Heart right ventricle (tissue), 16 donors: ENCODE measurements at regions not wholly inside any gene's neighbourhood (a gene's known extent, or its start where the extent isn't known, plus 50 kb on each side); places are given as distances from the start of the nearest gene placed in this dataset.

Experiments
- ATAC-seq, 8 donors: fragments of 200-7000 bp; cut with Tn5 transposase; one replicate each; pipeline ENCODE4 v1.9.1; 2020; ENCODE audit warnings: mild to moderate bottlenecking in 8 of 8, moderate library complexity in 8 of 8, moderate number of reproducible peaks in 1 of 8
- DNase-seq, 2 donors: peaks; one replicate each; pipeline ENCODE4 v3.0.0-alpha.2; 2020
- H3K27ac ChIP-seq, 10 donors: fragments of 200-600 bp; sonication (generic) in 2 of 10; one replicate each; pipeline versions ENCODE4 v1.5.0 to v1.8.0; 2020 to 2022; ENCODE audit warnings: mild to moderate bottlenecking in 3 of 10
- H3K27me3 ChIP-seq, 7 donors: fragments of 200-600 bp; one replicate each; pipeline ENCODE4 v1.8.0; 2021 to 2022; ENCODE audit warnings: mild to moderate bottlenecking in 2 of 7
- H3K36me3 ChIP-seq, 9 donors: fragments of 200-600 bp; sonication (generic) in 1 of 9; one replicate each; pipeline versions ENCODE4 v1.5.0 to v1.8.0; 2020 to 2022; ENCODE audit warnings: mild to moderate bottlenecking in 2 of 9
- H3K4me1 ChIP-seq, 9 donors: fragments of 200-600 bp; sonication (generic) in 1 of 9; one replicate each; pipeline versions ENCODE4 v1.5.0 to v1.8.0; 2020 to 2022; ENCODE audit warnings: mild to moderate bottlenecking in 4 of 9
- H3K4me3 ChIP-seq, 10 donors: fragments of 200-600 bp; sonication (generic) in 2 of 10; one replicate each; pipeline versions ENCODE4 v1.5.0 to v1.8.0; 2020 to 2022; ENCODE audit warnings: mild to moderate bottlenecking in 7 of 10, moderate library complexity in 2 of 10
- H3K9me3 ChIP-seq, 11 donors: fragments of 200-600 bp in 10 of 11; sonication (generic) in 2 of 11; one replicate each; pipeline versions ENCODE4 v1.5.0 to v1.8.0; 2013 to 2022; ENCODE audit warnings: mild to moderate bottlenecking in 2 of 11, control low read depth in 1 of 11, moderate library complexity in 1 of 11
- CTCF ChIP-seq, 9 donors: fragments of 200-600 bp; sonication (generic) in 2 of 9; IDR thresholded peaks; one replicate each; pipeline versions ENCODE4 v1.5.0 to v1.8.0; 2021 to 2022; ENCODE audit warnings: antibody characterized with exemption in 9 of 9, mild to moderate bottlenecking in 5 of 9, moderate library complexity in 1 of 9
- WGBS, 2 donors: extraction: QIAGEN DNeasy Blood & Tissue Kit; methylation state at CpG; one replicate each; pipeline ENCODE4 v1.1.7; 2013; ENCODE audit warnings: inconsistent platforms in 1 of 2; 5-methylcytosine and 5-hydroxymethylcytosine counted together
- intact Hi-C, 10 donors: fragments of 100-400 bp; cut with DNase I; formaldehyde crosslinking; loops; one replicate each; pipeline versions ENCODE4 v1.11.1 to v1.14.2; 2022
- donor health status: Arrhythmogenic right ventricular cardiomyopathy.
- donor health status: ischemic (EF 13 %, LVEDD 7.1; RV severe dilation, severe dysfunction).
- donor health status: healthy with polysubstance abuse.
- donor health status: DM: no; HTN: yes; CAD: no.
- donor health status: DM: no; HTN: no; CAD: no.
- donor health status: ischemic (EF 25% LVEDD 6.9; RV normal size, moderate dysfunction).
- donor health status: ischemic (EF 25% LVEDD 5.7; RV mildly dilated, moderate dysfunction).
- donor health status: healthy.
- donor health status: DM: yes; HTN: yes; CAD: no.
- donor health status: Ischemic cardiomyopathy.
- donor health status: ischemic (EF 35%, LVEDD 5.7; RV mildly dilated, moderate dysfunction).
- donor health status: nonischemic (EF 11% LVEDD 7.7; RV severe dilation, severe dysfunction).
- donor health status: DM: yes; HTN: yes; CAD: no.
- donor health status: PGD.
- donor health status: ischemic (EF 29% LVEDD 5.4; RV normal size, mild dysfunction).
- donor health status: nonischemic (EF 23%, LVEDD 6.1; RV moderate dilation, normal function).

GRCh38 chr5:142482207-142482606 lies 157.4 kb upstream of the SPRY4 start:
- no peak for TF ChIP-seq CTCF (IDR thresholded peaks at IDR 0.05)
- ATAC-seq = no peak
- intact Hi-C loops = no loop called here

GRCh38 chr5:142481410-142481809 lies 156.6 kb upstream of the SPRY4 start:
- intact Hi-C loops = no loop called here
- WGBS, 2 donors = 72 to 87% methylated on average over 3 of the region's 3 CpGs
- H3K9me3 ChIP-seq = peaks cover 0 to 23% (median 0%) of the 10 kb centered on the region in 11 donors
- ATAC-seq (no peak), DNase-seq (no peak)
- H3K4me3 ChIP-seq = no peak overlapping the region
- no peaks in the 10 kb centered on the region for H3K4me1 ChIP-seq
- no peaks in the 10 kb centered on the region for H3K36me3 ChIP-seq
- no peak overlapping the region for H3K27ac ChIP-seq
- TF ChIP-seq CTCF (IDR thresholded peaks at IDR 0.05) = no peak
- H3K27me3 ChIP-seq = peaks cover 0 to 6% (median 4%) of the 10 kb centered on the region in 7 donors

More at GRCh38 chr5:142482207-142482606, 157.4 kb upstream of the SPRY4 start:
- Histone ChIP-seq H3K4me1 (no peaks in the 10 kb centered on the region), H3K27ac (no peak overlapping the region), H3K27me3 (peaks cover 0 to 6% (median 4%) of the 10 kb centered on the region in 7 donors), H3K9me3 (peaks cover 0 to 23% (median 0%) of the 10 kb centered on the region in 11 donors), H3K36me3 (no peaks in the 10 kb centered on the region), H3K4me3 (no peak overlapping the region)
- WGBS, 2 donors = 96 to 98% methylated on average over 2 of the region's 2 CpGs
- no peak for DNase-seq

- ATAC-seq = no peak
Observed at GRCh38 chr5:142479854-142480519, 155.2 kb upstream of the SPRY4 start.

GRCh38 chr5:142479150-142479549 lies 154.3 kb upstream of the SPRY4 start:
- no peak for DNase-seq
- TF ChIP-seq CTCF (IDR thresholded peaks at IDR 0.05) = no peak
- H3K27me3 ChIP-seq = peaks cover 0 to 6% (median 0%) of the 10 kb centered on the region in 7 donors
- ATAC-seq = no peak
- H3K27ac ChIP-seq = no peak overlapping the region
- H3K9me3 ChIP-seq = peaks cover 0 to 9% (median 0%) of the 10 kb centered on the region in 11 donors
- H3K36me3 ChIP-seq = no peaks in the 10 kb centered on the region
- intact Hi-C loops = no loop called here
- no peak overlapping the region for H3K4me3 ChIP-seq
- H3K4me1 ChIP-seq = no peaks in the 10 kb centered on the region

More at GRCh38 chr5:142479854-142480519, 155.2 kb upstream of the SPRY4 start:
- Histone ChIP-seq H3K4me1 (no peaks in the 10 kb centered on the region), H3K27me3 (peaks cover 0 to 6% (median 0%) of the 10 kb centered on the region in 7 donors), H3K9me3 (peaks cover 0 to 17% (median 0%) of the 10 kb centered on the region in 11 donors), H3K27ac (no peak overlapping the region), H3K4me3 (no peak overlapping the region), H3K36me3 (no peaks in the 10 kb centered on the region)
- no peak for DNase-seq
- 83 to 89% methylated on average over 3 of the region's 3 CpGs for WGBS, 2 donors
- no peak for TF ChIP-seq CTCF (IDR thresholded peaks at IDR 0.05)
- intact Hi-C loops = no loop called here
